WTC11 (cell line): ENCODE measurements at regions not wholly inside any gene's neighbourhood (a gene's known extent, or its start where the extent isn't known, plus 50 kb on each side); places are given as distances from the start of the nearest gene placed in this dataset.
"Not testable (repeated sequence)": the region's sequence is repeated elsewhere in the genome, so short reads cannot be mapped to it uniquely, and the experiment has no call there.

Experiments
- ATAC-seq: fragments of 200-7000 bp; cut with Tn5 transposase; 2 replicates; pipeline ENCODE4 v1.10.0; 2021; ENCODE audit warnings: mild to moderate bottlenecking, moderate library complexity
- CTCF ChIA-PET: fragments of 300-600 bp; sonication (Branson Sonifier 250); formaldehyde crosslinking; loops from one replicate; lab custom pipeline; 2021; ENCODE audit warnings: antibody characterized with exemption; lab: Charles Lee
- POLR2A ChIA-PET: fragments of 350-600 bp; sonication (Branson Sonifier 250); formaldehyde crosslinking; loops from one replicate; lab custom pipeline; 2021; ENCODE audit warnings: antibody characterized with exemption; lab: Charles Lee
- DNase-seq: peaks from one replicate; pipeline ENCODE4 v3.0.0; 2021; ENCODE audit warnings: low spot score
- H3K27ac Mint-ChIP-seq: 2 replicates; pipeline ENCODE4 v1.8.0; 2021; ENCODE audit warnings: mixed read lengths
- H3K27me3 Mint-ChIP-seq: 2 replicates; pipeline ENCODE4 v1.8.0; 2021; ENCODE audit warnings: low read depth, mild to moderate bottlenecking, moderate library complexity, mixed read lengths
- H3K36me3 Mint-ChIP-seq: 2 replicates; pipeline ENCODE4 v1.8.0; 2021; ENCODE audit warnings: mixed read lengths
- H3K4me1 Mint-ChIP-seq: 2 replicates; pipeline ENCODE4 v1.8.0; 2022; ENCODE audit warnings: mixed read lengths
- H3K4me3 Mint-ChIP-seq: 2 replicates; pipeline ENCODE4 v1.8.0; 2021; ENCODE audit warnings: mild to moderate bottlenecking, moderate library complexity, mixed read lengths
- H3K9me3 Mint-ChIP-seq: 2 replicates; pipeline ENCODE4 v1.8.0; 2021; ENCODE audit warnings: mixed read lengths
- AFF4 ChIP-seq: sonication (generic); formaldehyde crosslinking; IDR thresholded peaks from 2 replicates; pipeline ENCODE4 v1.8.1; 2023; ENCODE audit warnings: mild to moderate bottlenecking, missing genetic modification reagents, borderline replicate concordance
- CREB1 ChIP-seq: sonication (generic); formaldehyde crosslinking; IDR thresholded peaks from 2 replicates; pipeline ENCODE4 v1.8.0; 2023; ENCODE audit warnings: mild to moderate bottlenecking, missing genetic modification reagents
- CREM ChIP-seq: sonication (generic); formaldehyde crosslinking; IDR thresholded peaks from 2 replicates; pipeline ENCODE4 v1.8.1; 2022; ENCODE audit warnings: mild to moderate bottlenecking, missing genetic modification reagents, moderate library complexity
- CTCF ChIP-seq: fragments of 200-600 bp; IDR thresholded peaks from 2 replicates; pipeline ENCODE4 v1.8.0; 2022; ENCODE audit warnings: antibody characterized with exemption
- ELF4 ChIP-seq: sonication (generic); formaldehyde crosslinking; IDR thresholded peaks from 2 replicates; pipeline ENCODE4 v1.8.1; 2022; ENCODE audit warnings: low read depth, mild to moderate bottlenecking, moderate library complexity, missing genetic modification reagents
- FOXP1 ChIP-seq: sonication (generic); formaldehyde crosslinking; IDR thresholded peaks from 2 replicates; pipeline ENCODE4 v1.8.0; 2022; ENCODE audit warnings: missing genetic modification reagents, mild to moderate bottlenecking, moderate library complexity, borderline replicate concordance
- GTF2I ChIP-seq: fragments of 250-450 bp; sonication (Bioruptor Pico); conservative IDR thresholded peaks from 2 replicates; pipeline ENCODE4 v1.4.0; 2021; ENCODE audit warnings: mild to moderate bottlenecking
- JAZF1 ChIP-seq: fragments of 250-450 bp; sonication (Bioruptor Pico); IDR thresholded peaks from 2 replicates; pipeline ENCODE4 v1.9.0; 2021; ENCODE audit warnings: moderate library complexity, mild to moderate bottlenecking, inconsistent platforms
- JUN ChIP-seq: sonication (generic); formaldehyde crosslinking; IDR thresholded peaks from 2 replicates; pipeline ENCODE4 v1.8.0; 2023; ENCODE audit warnings: mild to moderate bottlenecking, missing genetic modification reagents
- MXD4 ChIP-seq: fragments of 250-450 bp; sonication (Bioruptor Pico); IDR thresholded peaks from 2 replicates; pipeline ENCODE4 v1.8.0; 2021; ENCODE audit warnings: mild to moderate bottlenecking, moderate library complexity, borderline replicate concordance
- NR1H2 ChIP-seq: sonication (generic); formaldehyde crosslinking; IDR thresholded peaks from 2 replicates; pipeline ENCODE4 v1.9.0; 2021; ENCODE audit warnings: mild to moderate bottlenecking, moderate library complexity, missing genetic modification reagents
- NR2C2 ChIP-seq: sonication (generic); formaldehyde crosslinking; IDR thresholded peaks from 2 replicates; pipeline ENCODE4 v1.8.0; 2022; ENCODE audit warnings: mild to moderate bottlenecking, missing genetic modification reagents
- RELA ChIP-seq: sonication (generic); formaldehyde crosslinking; IDR thresholded peaks from 2 replicates; pipeline ENCODE4 v1.8.1; 2022; ENCODE audit warnings: missing genetic modification reagents, mild to moderate bottlenecking, borderline replicate concordance
- TCF7 ChIP-seq: sonication (generic); formaldehyde crosslinking; IDR thresholded peaks from 2 replicates; pipeline ENCODE4 v1.8.0; 2022; ENCODE audit warnings: mild to moderate bottlenecking, low read depth, missing genetic modification reagents, moderate library complexity
- ZNF219 ChIP-seq: sonication (generic); formaldehyde crosslinking; IDR thresholded peaks from 2 replicates; pipeline ENCODE4 v1.8.0; 2023; ENCODE audit warnings: missing genetic modification reagents, mild to moderate bottlenecking, borderline replicate concordance
- ZNF317 ChIP-seq: sonication (generic); formaldehyde crosslinking; IDR thresholded peaks from 2 replicates; pipeline ENCODE4 v1.8.1; 2023; ENCODE audit warnings: low read depth, mild to moderate bottlenecking, moderate library complexity, missing genetic modification reagents, borderline replicate concordance
- ZNF423 ChIP-seq: fragments of 250-450 bp; sonication (Bioruptor Pico); IDR thresholded peaks from 2 replicates; pipeline ENCODE4 v2.1.2; 2022; ENCODE audit warnings: mild to moderate bottlenecking, moderate library complexity
- ZNF532 ChIP-seq: fragments of 250-450 bp; sonication (Bioruptor Pico); IDR thresholded peaks from 2 replicates; pipeline ENCODE4 v1.9.0; 2021; ENCODE audit warnings: mild to moderate bottlenecking, borderline replicate concordance
- TF ChIP-seq, protein P1 (sequence below): sonication (generic); formaldehyde crosslinking; IDR thresholded peaks from 2 replicates; pipeline ENCODE4 v1.8.1; 2022; ENCODE audit warnings: mild to moderate bottlenecking, missing genetic modification reagents, moderate library complexity, borderline replicate concordance
- TF ChIP-seq, protein P2 (sequence below): sonication (generic); formaldehyde crosslinking; IDR thresholded peaks from 2 replicates; pipeline ENCODE4 v1.8.1; 2022; ENCODE audit warnings: low read depth, mild to moderate bottlenecking, moderate library complexity, missing genetic modification reagents, borderline replicate concordance
- TF ChIP-seq, protein P3 (sequence below): sonication (generic); formaldehyde crosslinking; IDR thresholded peaks from 2 replicates; pipeline ENCODE4 v1.8.0; 2022; ENCODE audit warnings: mild to moderate bottlenecking, missing genetic modification reagents

DNA sequence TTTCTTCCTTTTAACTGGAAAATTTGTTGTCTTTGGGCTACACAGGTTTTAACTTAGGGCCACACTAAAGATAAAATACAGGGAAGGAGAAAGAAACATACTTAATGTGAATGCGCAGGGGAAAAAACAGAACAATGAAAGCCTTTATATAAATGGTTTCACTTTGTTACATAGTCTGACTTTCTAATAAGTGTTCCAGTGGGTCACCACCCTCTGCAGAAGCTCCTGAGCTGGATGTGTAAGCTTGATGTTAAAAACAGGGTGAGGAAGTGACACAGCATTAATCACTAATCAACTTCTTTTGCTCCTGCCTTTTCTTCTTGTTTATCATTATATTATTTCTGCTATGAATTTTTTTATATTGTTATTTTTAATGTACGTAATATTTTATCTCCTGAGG, 445.6 kb upstream of the CA10 start (continued):
- TF ChIP-seq FOXP1 (CRISPR knock-in tag) (no peak), NR1H2 (no peak), CTCF (no peak), RELA (CRISPR knock-in tag) (no peak), ZNF532 (no peak), NR2C2 (CRISPR knock-in tag) (no peak), GTF2I (CRISPR knock-in tag) (no peak), JUN (CRISPR knock-in tag) (no peak), ZNF423 (CRISPR knock-in tag) (no peak)

DNA sequence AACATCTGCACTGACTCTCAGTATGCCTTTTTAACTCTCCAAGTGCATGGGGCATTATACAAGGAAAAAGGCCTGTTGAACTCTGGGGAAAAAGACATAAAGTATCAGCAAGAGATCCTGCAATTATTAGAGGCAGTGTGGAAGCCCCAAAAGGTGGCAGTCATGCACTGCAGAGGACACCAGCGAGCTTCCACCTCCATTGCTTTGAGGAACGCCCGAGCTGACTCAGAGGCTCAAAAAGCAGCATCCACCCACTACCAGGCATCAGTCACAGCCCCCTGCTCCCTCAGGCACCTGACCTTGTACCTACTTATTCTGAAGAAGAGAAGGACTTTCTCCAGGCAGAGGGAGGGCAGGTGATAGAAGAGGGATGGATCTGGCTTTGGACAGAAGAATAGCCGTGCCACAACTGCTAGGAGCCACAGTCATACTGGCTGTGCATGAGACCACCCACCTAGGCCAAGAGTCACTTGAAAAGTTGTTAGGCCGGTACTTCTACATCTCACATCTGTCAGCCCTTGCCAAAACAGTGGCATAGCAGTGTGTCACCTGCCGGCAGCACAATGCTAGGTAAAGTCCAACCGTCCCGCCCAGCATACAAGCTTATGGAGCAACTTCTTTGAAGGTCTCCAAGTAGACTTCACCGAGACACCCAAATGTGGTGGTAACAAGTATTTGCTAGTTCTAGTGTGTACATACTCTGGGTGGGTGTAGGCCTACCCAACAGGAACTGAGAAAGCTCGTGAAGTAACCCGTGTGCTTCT, 439.1 kb upstream of the CA10 start:
- CTCF ChIA-PET = not testable (repeated sequence)

GRCh38 chr17:52594516-52594915, 436.0 kb upstream of the CA10 start:
- H3K36me3 Mint-ChIP-seq = peaks cover 46% of the 10 kb centered on the region
- no peak overlapping the region for H3K27ac Mint-ChIP-seq
- no peak overlapping the region for H3K4me3 Mint-ChIP-seq
- peaks cover 53% of the 10 kb centered on the region for H3K9me3 Mint-ChIP-seq
- ChIA-PET POLR2A (no interaction called here), CTCF (no interaction called here)
- H3K4me1 Mint-ChIP-seq = no peaks in the 10 kb centered on the region
- DNase-seq (no peak), ATAC-seq (no peak)
- H3K27me3 Mint-ChIP-seq = no peaks in the 10 kb centered on the region
- no peak for TF ChIP-seq JAZF1 (CRISPR knock-in tag)
- TF ChIP-seq ZNF317 (CRISPR knock-in tag) = no peak
- no peak for TF ChIP-seq AFF4
- no peak for TF ChIP-seq MXD4 (CRISPR knock-in tag)
- TF ChIP-seq CREM (CRISPR knock-in tag) = no peak
- TF ChIP-seq RELA (CRISPR knock-in tag) = no peak
- TF ChIP-seq ZNF219 (CRISPR knock-in tag) = no peak
- TF ChIP-seq CREB1 (CRISPR knock-in tag) = no peak
- TF ChIP-seq, protein P1, sequence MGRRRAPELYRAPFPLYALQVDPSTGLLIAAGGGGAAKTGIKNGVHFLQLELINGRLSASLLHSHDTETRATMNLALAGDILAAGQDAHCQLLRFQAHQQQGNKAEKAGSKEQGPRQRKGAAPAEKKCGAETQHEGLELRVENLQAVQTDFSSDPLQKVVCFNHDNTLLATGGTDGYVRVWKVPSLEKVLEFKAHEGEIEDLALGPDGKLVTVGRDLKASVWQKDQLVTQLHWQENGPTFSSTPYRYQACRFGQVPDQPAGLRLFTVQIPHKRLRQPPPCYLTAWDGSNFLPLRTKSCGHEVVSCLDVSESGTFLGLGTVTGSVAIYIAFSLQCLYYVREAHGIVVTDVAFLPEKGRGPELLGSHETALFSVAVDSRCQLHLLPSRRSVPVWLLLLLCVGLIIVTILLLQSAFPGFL (CRISPR knock-in tag) = no peak
- TF ChIP-seq, protein P2, sequence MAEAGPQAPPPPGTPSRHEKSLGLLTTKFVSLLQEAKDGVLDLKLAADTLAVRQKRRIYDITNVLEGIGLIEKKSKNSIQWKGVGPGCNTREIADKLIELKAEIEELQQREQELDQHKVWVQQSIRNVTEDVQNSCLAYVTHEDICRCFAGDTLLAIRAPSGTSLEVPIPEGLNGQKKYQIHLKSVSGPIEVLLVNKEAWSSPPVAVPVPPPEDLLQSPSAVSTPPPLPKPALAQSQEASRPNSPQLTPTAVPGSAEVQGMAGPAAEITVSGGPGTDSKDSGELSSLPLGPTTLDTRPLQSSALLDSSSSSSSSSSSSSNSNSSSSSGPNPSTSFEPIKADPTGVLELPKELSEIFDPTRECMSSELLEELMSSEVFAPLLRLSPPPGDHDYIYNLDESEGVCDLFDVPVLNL (CRISPR knock-in tag) = no peak
- no peak for TF ChIP-seq TCF7 (CRISPR knock-in tag)
- TF ChIP-seq ELF4 (CRISPR knock-in tag) = no peak
- no peak for TF ChIP-seq GTF2I (CRISPR knock-in tag)
- TF ChIP-seq, protein P3, sequence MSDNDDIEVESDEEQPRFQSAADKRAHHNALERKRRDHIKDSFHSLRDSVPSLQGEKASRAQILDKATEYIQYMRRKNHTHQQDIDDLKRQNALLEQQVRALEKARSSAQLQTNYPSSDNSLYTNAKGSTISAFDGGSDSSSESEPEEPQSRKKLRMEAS (CRISPR knock-in tag) = no peak

More for the DNA sequence above, 439.1 kb upstream of the CA10 start:
- H3K4me1 Mint-ChIP-seq, POLR2A ChIA-PET, ATAC-seq, H3K4me3 Mint-ChIP-seq, H3K27me3 Mint-ChIP-seq, H3K27ac Mint-ChIP-seq, DNase-seq: not testable (repeated sequence)
- H3K36me3 Mint-ChIP-seq = peaks cover 33% of the 10 kb centered on the region
- peaks cover 47% of the 10 kb centered on the region for H3K9me3 Mint-ChIP-seq
